Frontal cortex (tissue), 3 donors: ENCODE measurements at regions not wholly inside any gene's neighbourhood (a gene's known extent, or its start where the extent isn't known, plus 50 kb on each side); places are given as distances from the start of the nearest gene placed in this dataset.

ENCODE experiments used
- DNase-seq, 2 donors: peaks; one replicate each; pipeline ENCODE4 v3.0.0; 2012; ENCODE audit warnings: low spot score in 2 of 2
- FAIRE-seq: peaks from 2 replicates; lab custom pipeline; 2012; peaks lifted over from hg19 to GRCh38; lab: Jason Lieb, UNC
- donor health status: control.
- donor health status: control.
- donor health status: control.

DNA sequence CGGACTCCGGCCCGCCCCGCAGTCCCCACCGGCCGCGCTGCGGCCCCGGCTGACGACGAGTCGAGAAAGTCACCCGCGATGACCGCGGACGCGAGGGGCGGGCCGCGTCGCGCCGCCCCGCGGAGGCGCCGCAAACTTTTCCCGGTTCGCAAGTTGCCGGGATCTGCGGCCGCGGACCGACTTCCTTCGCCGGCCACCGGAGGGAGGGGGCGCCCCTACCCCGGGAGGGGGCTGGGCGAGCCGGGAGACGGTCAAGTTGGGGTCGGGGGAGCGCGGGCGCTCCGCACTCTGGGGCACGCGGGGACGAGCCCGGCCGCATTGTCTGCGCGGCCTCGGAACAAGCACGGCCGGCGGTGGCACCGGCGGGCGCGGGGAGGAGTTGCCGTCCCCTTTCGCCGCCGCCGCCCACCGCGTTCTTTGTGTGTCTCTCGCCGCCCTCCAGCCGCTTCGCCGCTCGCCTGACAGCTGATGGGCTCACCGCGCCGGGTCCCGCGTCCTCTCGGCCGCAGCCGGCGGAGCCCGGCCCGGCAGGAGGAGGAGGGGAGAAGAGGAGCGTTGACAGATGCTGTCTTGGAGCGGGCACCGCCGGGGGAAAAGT is 131.6 kb downstream of the OGFRL1 start:
- DNase-seq (peak; percentile 39 to 55), FAIRE-seq (no peak)

DNA sequence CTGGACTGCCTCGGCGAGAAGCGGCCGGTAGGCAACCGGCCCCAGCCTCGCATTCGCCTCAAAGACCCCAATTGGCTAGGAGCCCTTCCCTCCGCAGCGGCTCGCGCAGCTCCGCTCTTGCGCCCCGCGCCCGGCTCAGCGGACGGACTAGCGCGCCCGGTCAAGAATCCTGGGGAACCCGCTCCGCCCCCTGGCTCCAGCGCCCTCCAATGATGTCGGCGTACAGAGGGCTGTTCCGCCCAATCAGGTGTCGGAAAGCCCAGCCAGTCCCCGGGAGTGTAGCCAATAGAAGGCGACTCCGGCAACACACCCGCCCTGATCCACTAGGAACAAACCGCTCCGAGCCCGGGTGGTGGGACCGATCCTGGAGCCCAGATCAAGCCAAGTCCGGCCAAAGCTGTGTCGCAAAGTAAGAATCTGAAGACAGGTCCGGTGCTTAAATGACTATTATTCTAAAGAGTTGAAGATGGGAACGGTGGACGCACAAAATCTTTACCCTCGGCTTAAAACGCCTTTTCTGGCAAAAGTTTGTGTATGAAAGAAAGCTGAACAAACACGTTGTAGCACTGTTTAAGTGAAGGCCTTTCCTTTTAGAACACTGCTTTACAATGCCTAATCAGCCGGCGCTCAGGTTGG is 132.2 kb downstream of the OGFRL1 start:
- peak; percentile 78 for FAIRE-seq
- peak; percentile 84 to 86 for DNase-seq

DNA sequence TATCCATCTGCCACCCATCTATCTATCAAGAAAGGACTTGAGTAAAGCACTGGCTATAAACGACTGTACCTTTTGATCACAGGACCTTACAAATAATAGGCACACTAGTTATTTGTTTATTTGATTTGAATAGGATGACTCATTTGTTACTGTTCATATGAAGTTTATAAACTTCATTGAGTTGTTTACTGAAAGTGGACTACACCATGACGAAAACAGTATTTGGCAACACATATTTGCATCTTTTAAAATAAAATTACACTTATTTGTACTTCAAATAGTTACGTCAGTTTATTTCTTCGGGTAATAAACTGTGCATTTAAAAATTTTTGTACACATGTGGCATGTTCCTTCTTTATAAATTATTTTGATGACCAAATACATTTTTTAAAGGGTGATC is 133.0 kb downstream of the OGFRL1 start:
- DNase-seq (no peak), FAIRE-seq (no peak)

DNA sequence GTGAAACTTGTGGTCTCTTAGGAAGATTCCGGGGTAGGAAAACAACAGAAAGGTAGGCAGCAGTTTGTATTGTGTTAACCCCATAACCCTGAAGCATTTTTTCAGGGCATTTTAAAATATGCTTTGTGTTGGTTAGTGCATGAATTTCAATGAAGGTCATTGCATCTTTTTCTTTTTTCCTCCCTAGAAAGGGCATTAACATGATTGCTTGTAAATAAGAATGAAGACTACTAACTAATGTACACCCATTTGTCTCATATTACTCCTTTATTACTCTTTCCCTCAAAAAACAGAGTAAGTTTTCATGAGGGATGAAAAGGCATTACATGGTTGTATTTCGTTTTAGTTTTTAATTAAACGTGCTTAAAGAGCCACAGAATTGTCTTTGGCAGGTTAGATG is 141.4 kb downstream of the OGFRL1 start:
- no peak for FAIRE-seq
- DNase-seq = no peak

DNA sequence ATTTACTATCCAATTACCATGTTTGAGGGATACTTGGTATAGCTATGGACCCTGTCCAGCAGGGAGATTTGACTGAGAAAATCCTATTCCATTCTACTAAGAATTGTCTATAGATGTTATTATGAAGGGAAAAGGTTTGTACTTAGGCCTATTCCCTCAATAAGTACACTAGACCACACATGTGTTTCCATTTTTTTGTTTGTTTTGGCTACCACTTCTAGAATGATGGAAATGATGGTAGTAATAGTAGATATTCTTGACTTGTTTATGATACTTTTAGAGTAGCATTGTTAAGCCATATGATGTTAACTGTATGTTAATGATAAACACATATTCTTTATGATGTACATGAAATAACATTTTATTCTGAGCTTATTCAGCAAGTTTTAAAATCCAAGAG is 144.8 kb downstream of the OGFRL1 start:
- FAIRE-seq (no peak), DNase-seq (no peak)

DNA sequence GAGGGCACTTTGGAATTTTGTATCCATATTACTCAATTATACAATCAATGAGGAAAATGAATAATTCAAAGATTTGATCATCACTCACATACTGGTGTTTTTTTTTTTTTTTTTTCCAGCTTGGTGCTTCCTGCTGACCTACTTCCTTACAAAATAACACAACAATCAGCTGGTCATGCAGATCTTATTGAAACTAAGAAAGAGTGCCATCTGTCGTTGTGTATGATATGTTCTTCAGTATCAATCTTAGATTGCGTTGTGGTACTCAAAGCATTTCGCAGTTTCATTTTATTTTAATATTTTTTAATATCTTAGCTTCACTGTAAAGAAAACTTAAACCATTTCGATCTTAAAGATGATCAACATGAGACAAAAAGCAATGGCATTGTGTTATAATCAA is 155.6 kb downstream of the OGFRL1 start:
- DNase-seq = peak in 1 of 2 donors; percentile 13
- peak; percentile 58 for FAIRE-seq

DNA sequence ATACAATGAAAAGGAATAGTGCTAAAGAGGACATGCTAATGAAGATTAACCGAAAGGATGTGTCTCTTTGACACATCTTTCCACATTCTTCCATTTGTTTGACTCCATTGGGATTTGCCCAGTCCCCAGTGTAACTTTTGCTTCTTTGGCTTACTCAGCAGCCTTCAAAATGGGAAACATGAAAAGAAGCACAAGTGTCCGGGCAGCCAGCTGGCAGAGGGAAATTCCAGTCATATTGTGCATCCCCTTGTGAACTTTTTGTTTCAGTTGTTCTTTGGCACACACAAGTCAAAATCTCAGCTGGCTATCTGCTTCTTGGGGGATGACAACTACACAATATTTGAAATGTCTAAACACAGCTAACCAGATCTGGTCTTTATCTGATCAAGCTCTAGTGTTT is 157.4 kb downstream of the OGFRL1 start:
- FAIRE-seq = no peak
- DNase-seq = no peak

DNA sequence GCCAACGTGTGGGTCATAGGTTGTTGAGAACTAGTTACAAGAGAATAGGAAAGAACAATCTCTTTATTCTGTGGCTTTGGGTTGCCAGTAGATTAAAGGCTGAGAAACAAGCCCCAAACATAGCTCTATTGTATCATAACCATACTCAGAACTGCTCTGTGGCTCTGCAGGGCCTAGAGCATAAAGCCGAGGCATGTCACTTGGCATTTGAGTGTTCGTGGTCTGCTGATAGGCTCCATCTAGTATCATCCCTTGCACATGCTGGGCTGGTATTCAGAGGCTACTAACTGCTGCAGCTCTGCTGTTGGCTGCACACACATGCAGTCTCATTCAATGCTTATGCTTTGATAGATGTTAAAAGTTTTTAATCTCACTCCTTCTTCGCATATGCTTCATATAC is 157.9 kb downstream of the OGFRL1 start:
- DNase-seq = no peak
- FAIRE-seq = no peak

DNA sequence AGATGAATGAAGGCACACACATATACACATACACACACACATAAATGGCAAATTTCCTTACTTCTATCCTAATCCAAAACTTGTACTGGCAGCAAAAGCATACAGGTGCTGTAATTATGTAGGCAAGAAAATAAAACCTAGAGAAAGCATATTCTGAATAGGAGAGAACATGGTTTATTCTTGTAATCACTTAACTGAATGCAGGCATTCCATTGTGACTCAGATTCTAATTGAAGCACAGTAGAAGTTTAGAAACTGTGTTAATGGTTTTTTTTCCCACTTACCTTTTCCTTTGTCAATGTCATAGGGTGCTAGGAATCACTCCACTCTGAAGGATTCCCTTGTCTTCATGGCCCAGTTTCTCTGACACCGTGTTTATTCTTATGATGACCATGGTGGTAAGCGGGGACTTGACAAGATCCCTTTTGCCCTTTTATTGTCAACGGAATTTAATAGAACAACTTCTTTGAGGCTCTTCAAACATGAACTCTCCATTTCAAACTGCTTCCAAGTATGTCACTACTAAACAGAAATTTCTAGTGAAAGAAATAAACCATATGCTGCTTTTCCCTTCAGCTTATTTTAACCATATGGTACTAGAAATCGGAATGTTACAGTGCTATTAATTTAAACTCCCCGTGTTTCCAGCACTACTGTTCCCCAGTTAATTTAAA is 164.2 kb downstream of the OGFRL1 start:
- DNase-seq (no peak), FAIRE-seq (no peak)

DNA sequence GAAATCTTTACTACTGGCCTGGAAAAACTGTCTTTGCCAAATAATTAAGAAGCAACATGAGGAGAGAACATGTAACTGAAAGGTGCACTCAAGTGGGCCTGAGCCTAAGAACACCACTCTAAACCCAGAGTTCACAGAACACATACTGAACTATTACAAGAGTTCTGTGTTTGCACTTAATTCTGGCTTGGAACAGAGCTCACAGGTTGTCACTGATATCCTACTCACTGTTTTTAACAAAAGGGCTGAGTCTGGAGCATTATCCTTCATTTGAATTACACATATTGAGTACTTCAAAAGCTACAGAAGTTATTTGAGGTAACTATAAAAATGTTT is 164.7 kb downstream of the OGFRL1 start:
- DNase-seq (no peak), FAIRE-seq (no peak)

DNA sequence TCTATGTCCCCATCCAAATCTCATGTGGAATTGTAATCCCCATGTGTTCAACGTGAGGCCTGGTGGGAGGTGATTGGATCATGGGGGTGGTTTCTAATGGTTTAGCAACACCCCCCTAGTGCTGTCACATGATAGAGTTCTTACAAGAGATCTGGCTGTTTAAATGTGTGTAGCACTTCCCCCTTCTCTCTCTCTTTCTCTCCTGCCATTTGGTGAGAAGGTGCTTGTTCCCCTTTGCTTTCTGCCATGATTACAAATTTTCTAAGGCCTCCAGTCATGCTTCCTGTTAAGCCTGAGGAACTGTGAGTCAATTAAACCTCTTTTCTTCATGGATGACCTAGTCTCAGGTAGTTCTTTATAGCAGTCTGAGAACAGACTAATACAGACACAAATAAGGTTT is 165.4 kb downstream of the OGFRL1 start:
- FAIRE-seq (no peak), DNase-seq (no peak)

DNA sequence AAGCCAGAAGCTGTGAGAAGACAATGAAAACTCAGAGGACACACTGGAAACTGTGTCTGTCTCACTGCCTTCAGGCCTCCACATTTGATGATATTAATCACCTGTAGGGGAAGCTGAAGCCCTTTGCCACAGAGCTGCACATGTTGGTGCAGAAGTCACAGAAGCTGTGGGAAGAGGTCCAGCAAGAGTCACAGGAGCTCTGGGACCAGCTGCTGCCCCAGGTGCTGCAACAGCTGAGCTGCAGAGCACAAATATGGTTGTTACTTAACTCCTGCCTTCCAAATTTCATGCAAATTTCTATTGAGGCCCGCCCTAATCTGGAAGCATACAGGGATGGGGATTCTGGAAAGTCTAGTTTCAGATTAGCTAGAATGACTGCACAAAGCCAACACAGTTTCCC is 169.3 kb downstream of the OGFRL1 start:
- FAIRE-seq (no peak), DNase-seq (no peak)

DNA sequence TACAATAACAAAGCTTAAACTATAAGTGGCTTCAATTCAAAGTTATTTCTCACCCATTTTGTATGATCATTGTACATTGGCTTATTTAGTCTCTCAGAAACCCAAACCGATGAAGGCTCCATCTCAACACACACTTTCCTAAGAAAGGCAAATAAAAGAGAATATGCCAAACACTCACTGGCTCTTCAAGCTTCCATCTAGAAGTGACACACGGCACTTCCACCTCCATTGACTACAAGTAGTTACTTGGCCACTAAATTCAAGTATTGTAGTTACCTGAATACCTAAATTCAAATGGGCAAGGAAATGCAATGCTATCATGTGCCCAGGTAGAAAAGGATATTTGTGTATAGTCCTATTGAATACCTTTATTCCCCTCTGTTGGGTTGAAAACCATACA is 170.6 kb downstream of the OGFRL1 start:
- no peak for DNase-seq
- no peak for FAIRE-seq

DNA sequence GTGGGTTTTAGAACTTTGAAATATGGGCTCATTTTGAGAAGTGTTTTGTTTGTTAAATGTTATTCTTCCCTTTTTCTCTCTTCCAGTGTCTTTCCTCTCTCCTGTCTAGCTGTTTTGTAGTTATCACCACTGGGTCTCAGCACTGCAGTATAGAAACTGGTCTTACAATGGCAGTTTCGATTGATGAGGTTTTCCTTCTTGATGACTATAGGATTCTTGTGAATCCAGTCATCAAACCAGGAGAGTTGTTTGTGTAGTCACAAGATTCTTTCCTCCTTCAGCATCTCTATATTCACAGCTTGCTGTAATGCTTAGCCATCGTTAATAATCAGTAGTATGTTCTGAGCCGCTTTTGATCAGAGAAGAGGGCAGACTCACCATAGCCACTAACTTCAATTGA is 172.3 kb downstream of the OGFRL1 start:
- FAIRE-seq = no peak
- DNase-seq = no peak

DNA sequence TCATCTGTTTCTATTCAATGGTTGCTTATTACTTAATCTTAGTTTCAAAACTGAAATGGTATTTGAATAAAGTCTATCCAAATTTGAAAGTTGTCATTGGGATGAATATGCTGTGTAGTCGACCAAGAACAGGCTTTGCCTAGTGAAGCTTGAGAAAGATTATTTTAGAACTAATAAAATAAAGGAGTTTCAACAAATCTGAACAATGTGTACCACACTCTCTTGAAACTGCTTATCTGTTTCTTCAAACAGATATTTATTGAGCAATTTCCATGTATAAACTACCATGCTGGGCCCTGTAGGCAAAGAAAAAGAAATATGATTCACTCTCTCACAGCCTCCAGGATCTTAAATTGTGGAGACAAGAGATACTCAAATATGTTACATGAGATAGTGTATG is 174.4 kb downstream of the OGFRL1 start:
- FAIRE-seq (no peak), DNase-seq (no peak)

DNA sequence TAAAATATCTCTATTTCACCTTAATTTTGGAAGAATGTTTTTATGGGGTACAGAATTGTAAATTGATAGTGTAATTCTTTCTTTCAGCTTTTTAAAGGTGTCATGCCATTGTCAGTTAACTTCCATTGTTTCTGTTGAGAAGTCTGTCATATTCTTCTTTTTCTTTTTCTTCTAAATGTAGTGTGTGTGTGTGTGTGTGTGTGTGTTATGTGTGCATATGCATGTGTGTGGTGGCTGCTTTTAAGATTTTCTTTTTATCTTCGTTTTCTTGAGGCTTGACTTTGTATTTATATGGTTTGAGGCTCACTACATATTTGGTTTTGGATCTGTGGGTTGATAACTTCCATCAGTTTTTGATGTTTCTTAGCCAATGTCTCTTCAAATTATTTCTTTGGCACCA is 176.5 kb downstream of the OGFRL1 start:
- DNase-seq = no peak
- FAIRE-seq = no peak

DNA sequence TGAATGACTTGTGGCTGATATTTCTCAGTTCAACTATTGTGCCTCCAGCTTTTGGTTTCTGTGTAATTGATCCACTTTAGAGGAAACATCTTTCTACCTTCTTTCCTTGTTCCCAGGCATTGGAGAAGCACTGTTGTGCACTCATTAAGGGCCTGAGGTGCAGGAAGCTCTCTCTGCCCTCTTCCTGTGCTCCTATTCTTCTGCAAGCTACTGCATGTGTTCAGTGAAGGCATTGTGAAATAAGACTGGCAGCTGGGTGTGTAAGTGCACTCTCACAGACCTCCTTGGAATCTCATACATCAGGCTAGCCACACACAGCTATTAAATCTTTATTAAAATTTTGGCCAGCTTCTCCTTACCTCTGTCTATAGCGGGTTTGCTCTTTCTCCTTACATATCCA is 177.8 kb downstream of the OGFRL1 start:
- no peak for FAIRE-seq

DNA sequence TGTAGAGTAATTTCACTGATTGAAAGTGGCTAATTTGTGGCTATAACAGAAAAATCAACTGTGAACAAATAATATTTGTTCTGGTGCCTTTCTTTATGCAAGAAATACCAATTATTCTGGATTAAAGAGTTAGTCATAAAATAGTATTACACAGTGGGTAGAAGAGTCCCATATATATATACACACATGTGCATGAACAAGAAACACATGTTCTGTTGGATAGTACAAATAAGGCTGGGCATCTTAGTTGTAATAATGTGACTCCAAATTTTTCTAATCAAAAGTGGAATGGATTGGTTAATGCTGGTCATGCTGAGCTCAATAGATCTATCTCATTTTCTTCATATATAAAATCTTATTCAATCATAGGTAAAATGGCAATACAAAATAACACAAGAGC is 179.4 kb downstream of the OGFRL1 start:
- FAIRE-seq = no peak

More for the DNA sequence above, 177.8 kb downstream of the OGFRL1 start:
- no peak for DNase-seq

DNA sequence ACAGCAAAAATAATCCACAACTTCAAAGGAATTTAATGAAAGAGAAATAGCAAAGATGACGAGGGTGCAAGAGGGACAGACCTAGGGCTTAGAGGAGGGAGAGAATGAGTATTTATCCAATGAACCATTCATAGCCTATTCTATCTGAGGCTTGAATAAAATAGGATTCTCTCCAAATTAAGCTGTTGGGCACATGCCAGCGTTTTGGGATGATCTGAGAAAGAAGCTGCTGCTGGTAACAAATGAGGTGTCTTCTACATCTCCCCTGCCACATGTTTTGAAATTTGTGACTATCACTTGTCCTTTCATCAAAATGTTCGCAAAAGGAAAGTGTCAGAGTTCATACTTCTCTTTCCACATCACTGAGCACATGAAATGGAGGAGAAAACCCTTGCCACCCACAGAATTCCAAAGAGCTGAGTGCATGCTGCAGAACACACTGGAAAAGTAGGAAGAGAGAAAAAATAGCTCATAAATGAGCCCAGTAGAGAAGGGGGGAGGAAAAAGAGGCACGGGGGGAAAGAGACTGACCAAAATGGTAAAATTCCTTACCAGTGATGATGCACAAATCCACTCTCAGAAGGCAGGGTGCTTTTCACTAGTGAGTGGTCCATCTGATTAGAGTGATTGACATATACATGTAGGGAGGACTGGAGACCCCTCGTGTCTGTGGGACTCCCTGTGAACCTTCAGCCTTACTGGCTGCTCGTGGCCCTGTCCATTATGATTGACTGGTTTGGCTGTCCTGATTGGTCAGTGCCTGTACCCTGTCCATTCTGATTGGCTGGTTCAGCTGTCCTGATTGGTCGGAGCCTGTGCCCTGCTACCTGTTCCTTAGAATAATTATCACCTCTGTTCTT is 180.5 kb downstream of the OGFRL1 start:
- FAIRE-seq (no peak), DNase-seq (no peak)

More for the DNA sequence above, 179.4 kb downstream of the OGFRL1 start:
- no peak for DNase-seq

DNA sequence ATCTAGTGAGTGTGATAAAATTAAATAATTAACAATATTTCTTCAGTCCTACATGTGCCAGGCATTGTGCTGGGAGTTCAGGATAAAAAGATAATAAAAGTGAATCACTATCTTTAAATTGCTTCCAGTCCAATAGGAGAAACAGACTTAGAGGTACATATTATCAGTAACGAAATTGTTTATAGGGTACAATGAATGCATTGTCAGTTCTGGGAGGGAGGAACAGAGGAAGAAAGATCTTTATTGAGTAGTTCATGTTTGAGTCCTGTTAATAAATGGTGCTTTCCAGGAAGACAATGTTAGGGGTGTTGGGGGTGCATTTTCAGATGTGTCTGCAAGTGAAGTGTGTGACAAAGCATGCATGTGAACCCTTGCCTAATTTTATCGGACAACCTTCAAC is 183.1 kb downstream of the OGFRL1 start:
- FAIRE-seq = no peak
- no peak for DNase-seq

DNA sequence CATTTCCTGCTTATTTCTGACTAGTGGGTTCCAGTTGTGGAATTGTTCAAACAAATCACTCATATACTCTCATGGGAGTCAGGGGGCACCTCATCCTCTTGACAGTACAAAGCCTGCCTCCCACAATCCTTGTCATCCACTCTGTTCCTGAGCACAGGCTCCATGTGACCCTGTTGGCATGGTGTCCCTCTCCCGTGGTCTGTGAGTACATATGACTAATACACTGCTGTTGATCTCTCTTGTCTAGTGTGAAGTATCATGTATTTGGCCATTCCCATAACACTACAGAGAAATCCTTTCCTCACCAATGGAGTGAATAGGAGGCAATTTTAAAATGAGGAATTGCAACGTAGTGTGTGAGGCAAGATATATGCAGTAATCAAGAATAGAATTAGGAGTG is 185.3 kb downstream of the OGFRL1 start:
- FAIRE-seq = no peak
- DNase-seq = no peak
